Inflammatory macrophage treated with lipopolysaccharide for 4 hours (primary cell): ENCODE measurements at regions not wholly inside any gene's neighbourhood (a gene's known extent, or its start where the extent isn't known, plus 50 kb on each side); places are given as distances from the start of the nearest gene placed in this dataset.
"Not testable (repeated sequence)": the region's sequence is repeated elsewhere in the genome, so short reads cannot be mapped to it uniquely, and the experiment has no call there.

Source experiments
- DNase-seq: peaks from one replicate; pipeline ENCODE4 v3.0.0-alpha.2; 2020

- DNase-seq = no peak
Observed at GRCh38 chr2:12435430-12436222, 281.1 kb upstream of the TRIB2 start.

GRCh38 chr2:12436483-12436882 is 280.3 kb upstream of the TRIB2 start:
- no peak for DNase-seq

GRCh38 chr2:12436935-12437561 is 279.7 kb upstream of the TRIB2 start:
- DNase-seq = peak; percentile 62

GRCh38 chr2:12440731-12441130 is 276.0 kb upstream of the TRIB2 start:
- no peak for DNase-seq

GRCh38 chr2:12441750-12442475 is 274.8 kb upstream of the TRIB2 start:
- no peak for DNase-seq

- DNase-seq = peak; percentile 15
Observed at GRCh38 chr2:12442476-12442847, 274.3 kb upstream of the TRIB2 start.

- peak; percentile 81 for DNase-seq
Observed at GRCh38 chr2:12448846-12449505, 267.8 kb upstream of the TRIB2 start.

GRCh38 chr2:12451726-12452125 is 265.0 kb upstream of the TRIB2 start:
- peak; percentile 47 for DNase-seq

- peak; percentile 87 for DNase-seq
Observed at GRCh38 chr2:12452185-12452584, 264.6 kb upstream of the TRIB2 start.

GRCh38 chr2:12453731-12454130 is 263.0 kb upstream of the TRIB2 start:
- no peak for DNase-seq

- DNase-seq = peak; percentile 47
Observed at GRCh38 chr2:12455661-12456060, 261.1 kb upstream of the TRIB2 start.

- DNase-seq = peak; percentile 97
Observed at GRCh38 chr2:12456293-12457106, 260.2 kb upstream of the TRIB2 start.

- no peak for DNase-seq
Observed at GRCh38 chr2:12457831-12458230, 258.9 kb upstream of the TRIB2 start.

- DNase-seq = peak; percentile 10
Observed at GRCh38 chr2:12463189-12463588, 253.5 kb upstream of the TRIB2 start.

- DNase-seq = peak; percentile 24
Observed at GRCh38 chr2:12465631-12466135, 251.1 kb upstream of the TRIB2 start.

GRCh38 chr2:12467303-12467702 is 249.4 kb upstream of the TRIB2 start:
- no peak for DNase-seq

GRCh38 chr2:12469141-12469561 is 247.6 kb upstream of the TRIB2 start:
- no peak for DNase-seq

GRCh38 chr2:12472265-12472664 is 244.5 kb upstream of the TRIB2 start:
- not testable (repeated sequence) for DNase-seq

- DNase-seq = no peak
Observed at GRCh38 chr2:12478151-12479064, 238.3 kb upstream of the TRIB2 start.

GRCh38 chr2:12479065-12479601 is 237.6 kb upstream of the TRIB2 start:
- DNase-seq = peak; percentile 53
